ENCODE measurements at regions not wholly inside any gene's neighbourhood (a gene's known extent, or its start where the extent isn't known, plus 50 kb on each side); places are given as distances from the start of the nearest gene placed in this dataset.

- H4K8ac ChIP-seq (ENCODE audit: extremely low read depth, insufficient read depth, low read length), result no peak overlapping the region
- no peak overlapping the region for H3K27ac ChIP-seq (ENCODE audit: low read depth, low read length)
- no peak overlapping the region for H3K4me2 ChIP-seq (ENCODE audit: insufficient read depth in 1 of 2, low read depth in 2 of 2, low read length in 2 of 2)
- H2BK5ac ChIP-seq (ENCODE audit: low read depth, low read length), result no peak overlapping the region
- no peak overlapping the region for H3K14ac ChIP-seq (ENCODE audit: insufficient read length)
- WGBS, 2 experiments (ENCODE audit: extremely low coverage in 1 of 2, insufficient coverage in 1 of 2, insufficient read length in 1 of 2, insufficient replicate concordance in 2 of 2, low coverage in 1 of 2, low lambda C conversion rate in 2 of 2, missing lambda C conversion rate in 1 of 2), result 100% methylated on average over 1 of the region's 1 CpG; no CpG with 5 or more reads in 1 of the 2 experiments
- CTCF ChIA-PET (ENCODE audit: partially characterized antibody), result interaction anchor here (0.8 to 4.9 kb wide), 6 partner anchors 13 to 394 kb away, joined by 3 to 28 read pairs (median 3); no protein-coding TSS in a partner anchor
- no peak overlapping the region for H4K5ac ChIP-seq (ENCODE audit: insufficient read length, low read depth, low read length)
- H3K56ac ChIP-seq (replicated peaks; ENCODE audit: insufficient read length, low read depth, low read length), result no peak overlapping the region
- H3K23me2 ChIP-seq (ENCODE audit: low read depth, low read length), result no peaks in the 10 kb centered on the region
- no peak overlapping the region for H2BK20ac ChIP-seq (ENCODE audit: low read length)
- no peak overlapping the region for H2BK120ac ChIP-seq (replicated peaks; ENCODE audit: low read depth, low read length)
- peaks cover 0 to 6% (median 3%) of the 10 kb centered on the region in 4 experiments; a peak in 4 of 7 replicates for H3K4me1 ChIP-seq (replicated peaks in 1 of 4; ENCODE audit: control insufficient read depth in 3 of 4, insufficient read depth in 4 of 4, low read length in 3 of 4)
- no peak overlapping the region for H3K4me3 ChIP-seq (ENCODE audit: extremely low read depth in 1 of 4, insufficient read depth in 2 of 4, low read depth in 3 of 4, low read length in 4 of 4)
- H4K20me1 ChIP-seq (replicated peaks in 1 of 2; ENCODE audit: control insufficient read depth in 1 of 2, insufficient read depth in 2 of 2, low read length in 2 of 2), result no peaks in the 10 kb centered on the region
- H3K4ac ChIP-seq (replicated peaks; ENCODE audit: insufficient read length, low read depth, low read length), result no peak overlapping the region
- no peaks in the 10 kb centered on the region for H3K79me2 ChIP-seq (ENCODE audit: control insufficient read depth in 1 of 2, insufficient read depth in 2 of 2, low read length in 2 of 2)
- H3K79me1 ChIP-seq (ENCODE audit: low read depth, low read length), result no peaks in the 10 kb centered on the region
- no peak for FAIRE-seq
- H3K9me3 ChIP-seq (ENCODE audit: insufficient read depth in 2 of 2, low read depth in 1 of 2, low read length in 1 of 2), result peaks cover 7 to 15% of the 10 kb centered on the region in 2 experiments; a peak in 3 of 4 replicates
- H3K18ac ChIP-seq (ENCODE audit: extremely low read depth, low read length), result no peak overlapping the region
- no peak overlapping the region for H2AK5ac ChIP-seq (ENCODE audit: low read depth, low read length)
- no peak overlapping the region for H2BK15ac ChIP-seq (ENCODE audit: low read length)
- no peak for DNase-seq (ENCODE audit: low read depth in 1 of 2, low spot score in 2 of 2)
- H3K23ac ChIP-seq (ENCODE audit: insufficient read length), result no peak overlapping the region
- H2BK12ac ChIP-seq (ENCODE audit: low read depth, low read length), result no peak overlapping the region; the same call in 1 of the 2 replicates
- H3K9ac ChIP-seq (replicated peaks in 1 of 4; ENCODE audit: extremely low read depth in 1 of 4, low read depth in 3 of 4, low read length in 3 of 4), result no peak overlapping the region
- H2AFZ ChIP-seq (ENCODE audit: low read length), result no peak overlapping the region
- H3K36me3 ChIP-seq (ENCODE audit: control insufficient read depth in 2 of 4, insufficient read depth in 4 of 4, low read length in 3 of 4), result no peaks in the 10 kb centered on the region; a peak in 3 of 8 replicates
- no peak overlapping the region for H4K91ac ChIP-seq (replicated peaks; ENCODE audit: insufficient read length, low read length)
- no peaks in the 10 kb centered on the region for H3K27me3 ChIP-seq (replicated peaks in 1 of 4; ENCODE audit: control insufficient read depth in 3 of 4, extremely low read depth in 1 of 4, insufficient read depth in 3 of 4, low read length in 3 of 4)
- no peak for TF ChIP-seq ASH2L (IDR thresholded peaks at IDR 0.05; ENCODE audit: low read length)
- TF ChIP-seq SP2 (IDR thresholded peaks at IDR 0.05; ENCODE audit: low read length), result no peak
- no peak for TF ChIP-seq RFX5 (IDR thresholded peaks at IDR 0.05; ENCODE audit: borderline replicate concordance, low read depth, low read length)
- TF ChIP-seq GTF2F1 (IDR thresholded peaks at IDR 0.05; ENCODE audit: borderline replicate concordance, low read depth, low read length), result no peak
- POLR2A ChIA-PET (ENCODE audit: partially characterized antibody), result no interaction called here
Measured at GRCh38 chr3:66800941-66801545, 197.1 kb upstream of the KBTBD8 start.

Data from H1 (cell line).